ENCODE measurements at regions not wholly inside any gene's neighbourhood (a gene's known extent, or its start where the extent isn't known, plus 50 kb on each side); places are given as distances from the start of the nearest gene placed in this dataset.
"Not testable (repeated sequence)": the region's sequence is repeated elsewhere in the genome, so short reads cannot be mapped to it uniquely, and the experiment has no call there.

GRCh38 chr18:60019463-60019840, 119.7 kb downstream of the PMAIP1 start:
- H3K4me3 ChIP-seq (ENCODE audit: low read depth, low read length), result no peak overlapping the region
- TF ChIP-seq CTCF (IDR thresholded peaks at IDR 0.05; ENCODE audit: low read depth, low read length), result no peak

- H3K4me3 ChIP-seq (ENCODE audit: low read depth, low read length), result no peak overlapping the region
- no peak for TF ChIP-seq CTCF (IDR thresholded peaks at IDR 0.05; ENCODE audit: low read depth, low read length)
Measured at GRCh38 chr18:60018618-60019462, 119.0 kb downstream of the PMAIP1 start.

DNA sequence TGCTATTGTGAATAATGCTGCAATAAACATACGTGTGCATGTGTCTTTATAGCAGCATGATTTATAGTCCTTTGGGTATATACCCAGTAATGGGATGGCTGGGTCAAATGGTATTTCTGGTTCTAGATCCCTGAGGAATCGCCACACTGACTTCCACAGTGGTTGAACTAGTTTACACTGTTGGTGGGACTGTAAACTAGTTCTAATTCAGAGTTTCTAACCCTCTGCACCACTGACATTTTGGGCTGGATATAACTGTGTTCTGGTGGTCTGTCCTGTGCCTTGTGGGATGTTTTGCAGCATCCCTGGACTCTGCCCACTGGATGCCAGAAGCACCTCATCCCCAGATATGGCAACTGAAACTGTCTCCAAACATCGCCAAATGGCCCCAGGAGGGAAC, 118.3 kb downstream of the PMAIP1 start:
- not testable (repeated sequence) for H3K4me3 ChIP-seq (ENCODE audit: low read depth, low read length)

- TF ChIP-seq CTCF (IDR thresholded peaks at IDR 0.05; ENCODE audit: low read depth, low read length), result no peak
- no peak overlapping the region for H3K4me3 ChIP-seq (ENCODE audit: low read depth, low read length)
Measured at GRCh38 chr18:60017371-60017770, 117.6 kb downstream of the PMAIP1 start.

DNA sequence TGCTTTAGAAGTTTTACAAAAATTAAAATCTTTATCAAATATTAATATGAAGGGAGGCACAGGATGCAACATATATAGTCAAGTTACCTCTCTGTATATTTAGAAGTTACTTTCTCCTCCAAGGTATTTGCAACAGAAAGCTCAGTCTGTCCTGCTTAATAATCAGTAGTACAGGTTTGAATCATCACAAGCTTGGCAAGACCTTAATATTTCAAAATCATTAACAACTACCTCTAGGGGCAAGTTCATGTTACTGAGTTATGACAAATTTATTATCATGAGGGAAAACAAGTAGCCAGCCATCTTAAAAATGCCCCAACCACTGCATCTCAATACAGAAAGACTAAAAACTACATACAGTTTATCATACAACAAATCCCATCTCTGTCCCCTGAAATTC, 116.0 kb downstream of the PMAIP1 start:
- H3K4me3 ChIP-seq (ENCODE audit: low read depth, low read length), result not testable (repeated sequence)

DNA sequence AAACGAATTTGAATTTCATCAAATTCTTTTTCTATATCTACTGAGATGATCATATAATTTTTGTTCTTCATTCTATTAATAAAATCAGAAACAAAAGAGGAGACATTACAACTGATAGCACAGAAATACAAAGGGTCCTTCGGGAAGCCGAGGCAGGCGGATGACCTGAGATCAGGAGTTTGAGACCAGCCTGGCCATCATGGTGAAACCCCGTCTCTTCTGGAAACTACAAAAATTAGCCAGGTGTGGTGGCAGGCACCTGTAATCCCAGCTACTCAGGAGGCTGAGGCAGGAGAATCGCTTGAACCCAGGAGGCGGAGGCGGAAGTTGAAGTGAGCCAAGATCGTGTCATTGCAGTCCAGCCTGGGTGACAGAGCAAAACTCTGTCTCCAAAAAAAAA, 113.4 kb downstream of the PMAIP1 start:
- H3K4me3 ChIP-seq (ENCODE audit: low read depth, low read length), result not testable (repeated sequence)

DNA sequence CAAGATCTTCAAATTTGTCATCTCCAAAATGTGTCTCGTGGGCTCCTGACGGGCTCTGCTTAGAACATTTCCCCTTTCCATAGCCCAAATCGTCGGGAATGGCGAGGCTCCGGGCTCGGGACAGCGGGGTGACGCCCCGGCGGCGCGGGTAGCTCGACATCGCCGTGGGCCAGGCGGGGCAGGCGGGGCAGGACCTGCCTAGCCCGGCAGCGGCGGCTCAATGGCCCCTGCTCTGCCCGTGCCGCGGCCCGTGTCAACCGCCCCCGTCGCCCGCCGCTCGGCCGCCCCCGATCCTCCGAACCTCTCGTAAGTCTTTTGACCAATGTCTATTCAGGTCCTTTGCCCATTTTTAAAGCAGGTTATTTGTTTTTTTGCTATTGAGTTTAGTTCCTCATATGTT, 111.2 kb downstream of the PMAIP1 start:
- H3K4me3 ChIP-seq (ENCODE audit: low read depth, low read length), result no peak overlapping the region
- no peak for TF ChIP-seq CTCF (IDR thresholded peaks at IDR 0.05; ENCODE audit: low read depth, low read length)

- no peak for TF ChIP-seq CTCF (IDR thresholded peaks at IDR 0.05; ENCODE audit: low read depth, low read length)
Measured at GRCh38 chr18:60010513-60010912, 110.7 kb downstream of the PMAIP1 start.

GRCh38 chr18:60007661-60008060, 107.9 kb downstream of the PMAIP1 start:
- TF ChIP-seq CTCF (IDR thresholded peaks at IDR 0.05; ENCODE audit: low read depth, low read length), result no peak
- H3K4me3 ChIP-seq (ENCODE audit: low read depth, low read length), result no peak overlapping the region

More at GRCh38 chr18:60010513-60010912, 110.7 kb downstream of the PMAIP1 start:
- H3K4me3 ChIP-seq (ENCODE audit: low read depth, low read length), result no peak overlapping the region
